HEK293T (cell line): ENCODE measurements at regions not wholly inside any gene's neighbourhood (a gene's known extent, or its start where the extent isn't known, plus 50 kb on each side); places are given as distances from the start of the nearest gene placed in this dataset.

Source experiments
- ELF4 ChIP-seq: fragments of 450-650 bp; IDR thresholded peaks from 2 replicates; pipeline ENCODE4 v1.6.1; 2017; ENCODE audit warnings: antibody characterized with exemption
- FOXK2 ChIP-seq: fragments of 450-650 bp; IDR thresholded peaks from 2 replicates; pipeline ENCODE4 v1.6.1; 2016; ENCODE audit warnings: mild to moderate bottlenecking
- FOXM1 ChIP-seq: fragments of 450-650 bp; IDR thresholded peaks from 2 replicates; pipeline ENCODE4 v1.6.1; 2017; ENCODE audit warnings: mild to moderate bottlenecking, borderline replicate concordance
- SP1 ChIP-seq: fragments of 450-650 bp; IDR thresholded peaks from 2 replicates; pipeline ENCODE4 v1.6.1; 2017

DNA sequence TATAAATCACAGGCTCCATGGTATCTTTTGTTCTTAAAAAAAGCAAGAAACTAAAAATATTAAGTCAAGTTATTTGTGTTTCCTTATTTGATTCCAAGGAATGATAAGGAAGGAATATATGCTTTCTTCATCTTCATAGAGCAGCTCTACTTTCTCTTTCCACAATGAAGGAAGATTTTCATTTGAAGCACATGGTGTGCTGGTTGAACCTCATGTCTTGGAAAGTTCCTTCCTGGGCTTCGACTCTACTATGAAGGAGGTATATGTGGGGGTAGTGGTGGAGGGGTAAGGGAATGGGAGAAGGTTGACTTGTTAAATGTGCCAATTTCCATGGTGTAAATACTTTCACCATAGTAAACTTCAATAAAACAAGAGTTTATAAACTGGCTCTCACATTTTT is 698.0 kb downstream of the CETN3 start:
- no peak for TF ChIP-seq ELF4
- TF ChIP-seq SP1: no peak
- TF ChIP-seq FOXM1: no peak
- TF ChIP-seq FOXK2: no peak
